ENCODE measurements at regions not wholly inside any gene's neighbourhood (a gene's known extent, or its start where the extent isn't known, plus 50 kb on each side); places are given as distances from the start of the nearest gene placed in this dataset.

- H3K9me3 ChIP-seq (replicated peaks in 1 of 3), result no peaks in the 10 kb centered on the region
- H3K27me3 ChIP-seq, result no peaks in the 10 kb centered on the region
- no peak overlapping the region for H3K4me3 ChIP-seq
- no peaks in the 10 kb centered on the region for H3K36me3 ChIP-seq (replicated peaks in 1 of 2)
- 74 to 80% (median 75%) methylated on average over 2 of the region's 2 CpGs for whole genome bisulfite sequencing, 4 donors
- intact Hi-C loops (cut with DNase I), result no loop called here
- H3K27ac ChIP-seq, result no peak overlapping the region
- DNase-seq, result no peak
- no peak for TF ChIP-seq CTCF (IDR thresholded peaks at IDR 0.05)
- no peak for TF ChIP-seq POLR2A (IDR thresholded peaks at IDR 0.05)
- H3K4me1 ChIP-seq (replicated peaks in 1 of 2), result no peaks in the 10 kb centered on the region
These were observed 455.4 kb downstream of the KLF5 start for GRCh38 chr13:73514208-73514607.

GRCh38 chr13:73513751-73514150, 454.9 kb downstream of the KLF5 start:
- Histone ChIP-seq H3K36me3 (replicated peaks in 1 of 2) (no peaks in the 10 kb centered on the region), H3K9me3 (replicated peaks in 1 of 3) (no peaks in the 10 kb centered on the region), H3K27me3 (no peaks in the 10 kb centered on the region), H3K4me3 (no peak overlapping the region), H3K4me1 (replicated peaks in 1 of 2) (no peaks in the 10 kb centered on the region), H3K27ac (no peak overlapping the region)
- DNase-seq, result no peak
- intact Hi-C loops (cut with DNase I), result no loop called here
- 49 to 66% (median 56%) methylated on average over 3 of the region's 3 CpGs for WGBS, 4 donors
- TF ChIP-seq CTCF (IDR thresholded peaks at IDR 0.05) (no peak), POLR2A (IDR thresholded peaks at IDR 0.05) (no peak)

GRCh38 chr13:73508841-73509240, 450.0 kb downstream of the KLF5 start:
- 66 to 77% (median 74%) methylated on average over 2 of the region's 2 CpGs for WGBS, 4 donors
- Histone ChIP-seq H3K9me3 (replicated peaks in 1 of 3) (no peaks in the 10 kb centered on the region), H3K4me1 (replicated peaks in 1 of 2) (no peaks in the 10 kb centered on the region), H3K27me3 (no peaks in the 10 kb centered on the region), H3K27ac (no peak overlapping the region), H3K4me3 (no peak overlapping the region), H3K36me3 (replicated peaks in 1 of 2) (no peaks in the 10 kb centered on the region)
- intact Hi-C loops (cut with DNase I), result no loop called here
- no peak for DNase-seq
- no peak for TF ChIP-seq CTCF (IDR thresholded peaks at IDR 0.05)
- TF ChIP-seq POLR2A (IDR thresholded peaks at IDR 0.05), result no peak

- TF ChIP-seq POLR2A (IDR thresholded peaks at IDR 0.05), result no peak
- TF ChIP-seq CTCF (IDR thresholded peaks at IDR 0.05), result no peak
- intact Hi-C loops (cut with DNase I), result no loop called here
- Histone ChIP-seq H3K36me3 (replicated peaks in 1 of 2) (no peaks in the 10 kb centered on the region), H3K27ac (no peak overlapping the region), H3K4me3 (no peak overlapping the region), H3K9me3 (replicated peaks in 1 of 3) (no peaks in the 10 kb centered on the region), H3K4me1 (replicated peaks in 1 of 2) (no peaks in the 10 kb centered on the region), H3K27me3 (no peaks in the 10 kb centered on the region)
- no peak for DNase-seq
- 69 to 74% (median 72%) methylated on average over 5 of the region's 5 CpGs for WGBS, 4 donors
These were observed 446.6 kb downstream of the KLF5 start for GRCh38 chr13:73505376-73505890.
